ENCODE measurements at regions not wholly inside any gene's neighbourhood (a gene's known extent, or its start where the extent isn't known, plus 50 kb on each side); places are given as distances from the start of the nearest gene placed in this dataset.

- TF ChIP-seq EZH2 (IDR thresholded peaks at IDR 0.05; ENCODE audit: insufficient read depth, low read length) (no peak), CTCF (IDR thresholded peaks at IDR 0.05; ENCODE audit: insufficient read depth, low read depth, low read length) (no peak)
Observed at GRCh38 chr13:78999494-78999893, 340.5 kb upstream of the OBI1 start.

All from astrocyte (in vitro differentiated cells and primary cell).